Effector memory CD4-positive, alpha-beta T cell (primary cell): ENCODE measurements at regions not wholly inside any gene's neighbourhood (a gene's known extent, or its start where the extent isn't known, plus 50 kb on each side); places are given as distances from the start of the nearest gene placed in this dataset.

Experiments
- DNase-seq, 3 donors: peaks; one replicate each; pipeline ENCODE4 v3.0.0-alpha.2; 2020
- H3K27ac ChIP-seq: 2 replicates; pipeline ENCODE4 v1.7.0; 2013; ENCODE audit warnings: mild to moderate bottlenecking, low read length, moderate library complexity; ENCODE audit not compliant: insufficient read depth, poor library complexity, severe bottlenecking
- H3K27me3 ChIP-seq: replicated peaks from 2 replicates; pipeline ENCODE4 v1.7.0; 2013; ENCODE audit warnings: mild to moderate bottlenecking, low read length; ENCODE audit not compliant: insufficient read depth, control insufficient read depth, poor library complexity, severe bottlenecking
- H3K36me3 ChIP-seq: 2 replicates; pipeline ENCODE4 v1.7.0; 2013; ENCODE audit warnings: mild to moderate bottlenecking, low read length, moderate library complexity; ENCODE audit not compliant: control insufficient read depth, insufficient read depth
- H3K4me1 ChIP-seq: 2 replicates; pipeline ENCODE4 v1.7.0; 2013; ENCODE audit warnings: low read length, mild to moderate bottlenecking; ENCODE audit not compliant: control insufficient read depth, insufficient read depth, poor library complexity, severe bottlenecking
- H3K4me3 ChIP-seq: 2 replicates; pipeline ENCODE4 v1.7.0; 2013; ENCODE audit warnings: low read length, low read depth, mild to moderate bottlenecking; ENCODE audit not compliant: insufficient read depth, poor library complexity, severe bottlenecking
- H3K9me3 ChIP-seq: 2 replicates; pipeline ENCODE4 v1.7.0; 2013; ENCODE audit warnings: mild to moderate bottlenecking, low read length, moderate library complexity; ENCODE audit not compliant: control insufficient read depth

GRCh38 chr2:9137379-9138150, 69.0 kb upstream of the ASAP2 start:
- Histone ChIP-seq H3K4me1 (no peaks in the 10 kb centered on the region), H3K27me3 (peaks cover 2% of the 10 kb centered on the region), H3K27ac (no peak overlapping the region), H3K9me3 (no peaks in the 10 kb centered on the region), H3K36me3 (no peaks in the 10 kb centered on the region), H3K4me3 (no peak overlapping the region)
- DNase-seq: no peak

DNA sequence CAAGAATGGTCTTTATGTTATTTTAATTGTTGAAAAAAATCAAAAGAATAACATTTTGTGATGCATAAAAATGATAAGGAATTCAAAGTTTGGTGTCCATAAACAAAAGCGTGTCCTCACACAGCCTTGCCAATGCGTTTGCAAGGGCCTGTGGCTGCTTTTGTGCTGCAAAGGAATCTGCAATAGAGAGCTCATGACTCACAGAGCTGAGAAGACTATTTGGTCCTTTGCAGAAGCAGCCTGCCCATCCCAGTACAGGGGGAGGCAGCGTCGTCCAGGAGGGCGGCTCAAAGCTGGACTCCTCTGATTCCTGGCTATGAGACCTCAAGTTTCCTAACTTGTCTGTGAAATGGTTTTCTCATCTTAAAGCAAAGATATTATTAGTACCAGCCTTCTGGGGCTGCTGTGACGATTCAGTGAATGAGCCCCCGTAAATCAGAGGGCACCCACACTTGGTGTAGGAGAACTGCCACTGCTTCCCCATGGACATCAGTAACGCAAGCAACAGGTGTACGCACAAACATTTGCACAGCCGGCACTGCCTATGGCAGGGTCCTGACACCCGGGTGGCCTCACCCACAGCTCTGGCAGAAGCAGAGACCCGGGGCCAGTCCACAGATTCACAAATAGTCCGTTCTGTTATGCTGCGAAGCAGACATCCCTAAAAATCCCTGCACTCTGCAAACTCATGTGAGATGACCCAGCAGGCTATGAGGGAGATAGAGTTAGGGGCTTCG, 70.6 kb upstream of the ASAP2 start:
- peaks cover 2% of the 10 kb centered on the region for H3K27me3 ChIP-seq
- H3K27ac ChIP-seq: no peak overlapping the region
- DNase-seq: no peak
- no peaks in the 10 kb centered on the region for H3K4me1 ChIP-seq
- no peak overlapping the region for H3K4me3 ChIP-seq
- no peaks in the 10 kb centered on the region for H3K9me3 ChIP-seq
- H3K36me3 ChIP-seq: no peaks in the 10 kb centered on the region

DNA sequence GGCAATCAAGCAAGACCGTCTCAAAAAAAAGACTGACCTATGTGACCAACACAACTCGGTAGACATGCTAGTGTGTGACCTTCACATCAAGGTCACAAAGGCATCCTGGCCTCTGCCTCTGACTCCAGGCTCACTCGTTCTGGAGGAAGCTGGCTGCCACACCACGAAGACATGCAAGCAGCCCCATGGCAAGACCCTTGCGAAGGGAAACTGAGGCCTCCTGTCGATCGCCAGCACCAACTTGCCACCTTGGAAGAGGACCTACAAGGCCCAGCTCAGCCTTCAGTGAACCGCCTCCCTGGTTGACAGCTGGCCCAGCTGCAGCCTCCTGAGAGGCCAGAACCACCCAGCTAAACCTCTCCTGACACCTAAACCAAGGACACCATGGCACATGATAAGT, 79.3 kb upstream of the ASAP2 start:
- no peak overlapping the region for H3K4me3 ChIP-seq
- no peaks in the 10 kb centered on the region for H3K4me1 ChIP-seq
- no peaks in the 10 kb centered on the region for H3K36me3 ChIP-seq
- H3K9me3 ChIP-seq: no peaks in the 10 kb centered on the region
- H3K27me3 ChIP-seq: no peaks in the 10 kb centered on the region
- no peak overlapping the region for H3K27ac ChIP-seq
- DNase-seq: no peak

- H3K27ac ChIP-seq: no peak overlapping the region
- no peaks in the 10 kb centered on the region for H3K4me1 ChIP-seq
- no peaks in the 10 kb centered on the region for H3K27me3 ChIP-seq
- DNase-seq: no peak
- no peaks in the 10 kb centered on the region for H3K36me3 ChIP-seq
- H3K9me3 ChIP-seq: no peaks in the 10 kb centered on the region
- H3K4me3 ChIP-seq: no peak overlapping the region
These were observed 80.1 kb upstream of the ASAP2 start for GRCh38 chr2:9126540-9126939.

GRCh38 chr2:9124231-9124741, 82.3 kb upstream of the ASAP2 start:
- no peak for DNase-seq
- no peaks in the 10 kb centered on the region for H3K4me1 ChIP-seq

DNA sequence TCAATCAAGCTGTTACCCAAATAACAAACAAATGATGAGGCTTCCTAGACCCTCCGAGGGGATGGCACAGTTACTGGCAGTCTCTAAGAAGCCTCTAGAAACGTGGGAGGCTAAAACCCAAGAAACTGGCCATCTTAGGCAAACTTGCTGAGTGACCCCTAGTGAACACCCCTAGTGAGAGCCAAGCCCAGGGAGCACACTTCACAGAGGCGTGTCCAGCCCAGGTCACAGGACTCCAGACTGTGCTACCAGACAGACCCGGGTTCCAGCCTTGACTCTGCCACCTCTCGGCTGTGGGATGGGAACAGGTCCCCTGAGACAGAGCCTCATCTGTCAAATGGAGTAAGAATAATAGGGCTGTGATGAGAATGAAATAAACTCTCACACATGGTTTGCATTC, 83.5 kb upstream of the ASAP2 start:
- Histone ChIP-seq H3K9me3 (no peaks in the 10 kb centered on the region), H3K27me3 (no peaks in the 10 kb centered on the region), H3K27ac (no peak overlapping the region), H3K4me1 (no peaks in the 10 kb centered on the region), H3K4me3 (no peak overlapping the region), H3K36me3 (no peaks in the 10 kb centered on the region)
- DNase-seq: no peak

More at GRCh38 chr2:9124231-9124741, 82.3 kb upstream of the ASAP2 start:
- H3K9me3 ChIP-seq: no peaks in the 10 kb centered on the region
- no peaks in the 10 kb centered on the region for H3K27me3 ChIP-seq
- no peak overlapping the region for H3K27ac ChIP-seq
- H3K4me3 ChIP-seq: no peak overlapping the region
- no peaks in the 10 kb centered on the region for H3K36me3 ChIP-seq

- H3K27ac ChIP-seq: no peak overlapping the region
- DNase-seq: no peak
- no peaks in the 10 kb centered on the region for H3K27me3 ChIP-seq
- H3K4me3 ChIP-seq: no peak overlapping the region
- H3K4me1 ChIP-seq: no peaks in the 10 kb centered on the region
- no peaks in the 10 kb centered on the region for H3K36me3 ChIP-seq
- no peaks in the 10 kb centered on the region for H3K9me3 ChIP-seq
These were observed 84.2 kb upstream of the ASAP2 start for GRCh38 chr2:9122367-9122766.

GRCh38 chr2:9118383-9118960, 88.1 kb upstream of the ASAP2 start:
- H3K9me3 ChIP-seq: no peaks in the 10 kb centered on the region
- H3K27me3 ChIP-seq: no peaks in the 10 kb centered on the region
- no peaks in the 10 kb centered on the region for H3K36me3 ChIP-seq
- H3K4me3 ChIP-seq: no peak overlapping the region
- no peaks in the 10 kb centered on the region for H3K4me1 ChIP-seq
- H3K27ac ChIP-seq: no peak overlapping the region
- no peak for DNase-seq

DNA sequence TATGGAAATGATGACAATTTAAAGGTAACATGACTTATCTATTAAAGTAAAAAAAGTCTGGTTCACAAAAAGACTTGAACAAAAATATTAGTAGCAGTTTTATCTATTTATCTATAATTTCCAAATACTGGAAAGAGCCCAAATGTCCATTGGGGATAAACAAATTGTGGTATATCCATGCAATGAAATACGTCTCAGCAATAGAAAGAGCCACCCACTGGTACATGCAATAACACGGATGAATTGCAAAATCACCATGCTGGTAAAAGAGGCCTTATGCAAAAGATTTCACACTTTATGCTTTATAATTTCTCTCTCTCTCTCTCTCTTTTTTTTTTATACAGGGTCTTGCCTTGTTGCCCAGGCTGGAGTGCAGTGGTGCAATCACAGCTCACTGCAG, 91.4 kb upstream of the ASAP2 start:
- no peak for DNase-seq
- Histone ChIP-seq H3K4me3 (no peak overlapping the region), H3K9me3 (no peaks in the 10 kb centered on the region), H3K27ac (no peak overlapping the region), H3K36me3 (no peaks in the 10 kb centered on the region), H3K27me3 (no peaks in the 10 kb centered on the region), H3K4me1 (no peaks in the 10 kb centered on the region)

DNA sequence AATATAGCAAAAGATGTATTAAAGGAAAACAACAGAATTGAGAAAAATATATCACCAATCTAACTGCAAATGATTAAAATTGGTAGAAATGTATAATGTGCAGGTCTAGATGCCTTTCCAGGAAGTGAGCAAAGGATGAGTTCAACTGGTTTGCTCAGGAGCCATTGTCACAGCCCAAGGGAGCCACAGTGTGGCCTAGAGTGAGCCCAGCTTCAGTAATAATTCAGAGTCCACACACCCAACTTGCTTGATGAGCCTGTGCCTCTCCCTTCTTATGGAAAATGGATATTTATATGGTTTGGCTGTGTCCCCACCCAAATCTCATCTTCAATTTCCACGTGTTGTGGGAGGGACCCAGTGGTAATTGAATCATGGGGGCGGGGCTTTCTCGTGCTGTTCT, 92.2 kb upstream of the ASAP2 start:
- Histone ChIP-seq H3K9me3 (no peaks in the 10 kb centered on the region), H3K4me1 (no peaks in the 10 kb centered on the region), H3K4me3 (no peak overlapping the region), H3K27ac (no peak overlapping the region), H3K36me3 (no peaks in the 10 kb centered on the region), H3K27me3 (no peaks in the 10 kb centered on the region)
- DNase-seq: no peak
